ENCODE measurements at regions not wholly inside any gene's neighbourhood (a gene's known extent, or its start where the extent isn't known, plus 50 kb on each side); places are given as distances from the start of the nearest gene placed in this dataset.

DNA sequence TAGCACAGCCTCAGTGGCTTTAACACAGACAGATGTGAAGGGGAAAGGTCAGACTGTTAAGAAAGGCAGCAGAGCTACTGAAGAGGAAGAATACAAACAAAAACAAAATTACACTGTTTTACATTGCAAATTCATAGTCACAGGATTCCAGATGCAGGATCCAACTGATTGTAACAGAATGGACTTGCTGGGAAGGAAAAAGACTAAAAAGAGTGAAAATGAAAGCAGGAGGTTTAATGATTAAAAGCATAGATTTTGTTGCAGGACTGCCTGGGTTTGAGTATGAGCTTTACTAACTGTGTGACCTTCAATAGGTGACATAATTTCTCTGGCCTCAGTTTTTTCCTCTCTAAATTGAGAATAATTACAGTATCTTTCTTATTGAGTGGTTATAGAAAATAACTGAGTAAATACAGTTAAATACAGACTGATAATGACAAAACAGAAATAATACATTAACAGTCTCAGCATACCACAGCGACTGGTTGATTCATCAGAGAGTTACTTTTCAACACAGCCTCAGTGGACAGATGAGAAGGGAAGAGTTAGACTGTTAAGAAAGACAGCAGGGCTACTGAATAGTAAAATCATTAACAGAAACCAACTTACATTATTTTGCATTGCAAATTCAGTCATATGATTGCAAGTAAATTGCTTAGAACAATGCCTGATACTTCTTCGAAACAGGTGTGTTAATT, 704.2 kb upstream of the TENM4 start:
- Histone ChIP-seq H3K4me2 (ENCODE audit: low read depth, low read length) (no peak overlapping the region), H3K27me3 (ENCODE audit: control insufficient read depth, insufficient read depth, low read length) (peaks cover 1% of the 10 kb centered on the region), H4K91ac (ENCODE audit: insufficient read depth, low read depth, low read length) (no peak overlapping the region), H4K8ac (ENCODE audit: low read depth in 2 of 2, low read length in 2 of 2) (no peak overlapping the region), H4K20me1 (ENCODE audit: insufficient read depth, low read length) (no peaks in the 10 kb centered on the region), H3K79me1 (ENCODE audit: low read depth in 1 of 2, low read length in 2 of 2) (no peaks in the 10 kb centered on the region), H3K4ac (ENCODE audit: low read depth, low read length) (no peak overlapping the region), H3K56ac (ENCODE audit: extremely low read depth, insufficient read depth, low read length) (no peak overlapping the region), H3K14ac (replicated peaks; ENCODE audit: low read depth, low read length) (no peak overlapping the region), H3K4me1 (ENCODE audit: control insufficient read depth, insufficient read depth, low read length) (no peaks in the 10 kb centered on the region), H3K9me3 (ENCODE audit: control insufficient read depth, insufficient read depth, low read length) (no peaks in the 10 kb centered on the region), H3K9me1 (ENCODE audit: insufficient read depth, low read length) (no peaks in the 10 kb centered on the region), H2BK20ac (ENCODE audit: low read depth, low read length) (no peak overlapping the region), H3K27ac (ENCODE audit: insufficient read depth, low read length) (no peak overlapping the region), H2BK5ac (ENCODE audit: low read depth, low read length, poor library complexity, severe bottlenecking) (no peak overlapping the region), H2AFZ (replicated peaks; ENCODE audit: low read length, poor library complexity) (no peak overlapping the region), H3K18ac (ENCODE audit: low read depth, low read length) (no peak overlapping the region), H3K36me3 (ENCODE audit: control insufficient read depth, insufficient read depth, low read length) (no peaks in the 10 kb centered on the region), H3K4me3 (ENCODE audit: insufficient read depth, low read depth, low read length) (no peak overlapping the region), H2AK9ac (replicated peaks; ENCODE audit: low read depth, low read length, poor library complexity) (no peak overlapping the region), H2BK15ac (ENCODE audit: low read depth, low read length) (no peak overlapping the region), H4K5ac (ENCODE audit: low read depth, low read length) (no peak overlapping the region), H2AK5ac (ENCODE audit: low read depth, low read length) (no peak overlapping the region), H3K9ac (ENCODE audit: low read depth, low read length) (no peak overlapping the region), H2BK120ac (ENCODE audit: low read depth, low read length) (no peak overlapping the region), H3K23ac (ENCODE audit: low read depth, low read length) (no peak overlapping the region)
- CTCF ChIA-PET, result interaction anchor here (0.6 kb wide), 1 partner anchor 273 kb away, joined by 3 read pairs; no protein-coding TSS in a partner anchor
- intact Hi-C loops (cut with micrococcal nuclease) (no loop called here), in situ Hi-C loops (cut with MboI; ENCODE audit: low sequenced_read_pairs) (no loop called here), dilution Hi-C loops (cut with HindIII; ENCODE audit: low sequenced_read_pairs, unreplicated experiment) (no loop called here)
- DNase-seq, result no peak
- ATAC-seq (ENCODE audit: low read depth), result no peak
- POLR2A ChIA-PET (ENCODE audit: unreplicated experiment), result no interaction called here
- WGBS, 2 experiments (ENCODE audit: extremely low coverage in 2 of 2, insufficient read length in 1 of 2), result no CpG with 5 or more reads among the region's 2 CpGs
- no peak for TF ChIP-seq FOS (IDR thresholded peaks at IDR 0.05; ENCODE audit: low read depth, low read length)
- TF ChIP-seq MXI1 (IDR thresholded peaks at IDR 0.05; ENCODE audit: borderline replicate concordance, low read depth, low read length), result no peak
- TF ChIP-seq, protein P1, sequence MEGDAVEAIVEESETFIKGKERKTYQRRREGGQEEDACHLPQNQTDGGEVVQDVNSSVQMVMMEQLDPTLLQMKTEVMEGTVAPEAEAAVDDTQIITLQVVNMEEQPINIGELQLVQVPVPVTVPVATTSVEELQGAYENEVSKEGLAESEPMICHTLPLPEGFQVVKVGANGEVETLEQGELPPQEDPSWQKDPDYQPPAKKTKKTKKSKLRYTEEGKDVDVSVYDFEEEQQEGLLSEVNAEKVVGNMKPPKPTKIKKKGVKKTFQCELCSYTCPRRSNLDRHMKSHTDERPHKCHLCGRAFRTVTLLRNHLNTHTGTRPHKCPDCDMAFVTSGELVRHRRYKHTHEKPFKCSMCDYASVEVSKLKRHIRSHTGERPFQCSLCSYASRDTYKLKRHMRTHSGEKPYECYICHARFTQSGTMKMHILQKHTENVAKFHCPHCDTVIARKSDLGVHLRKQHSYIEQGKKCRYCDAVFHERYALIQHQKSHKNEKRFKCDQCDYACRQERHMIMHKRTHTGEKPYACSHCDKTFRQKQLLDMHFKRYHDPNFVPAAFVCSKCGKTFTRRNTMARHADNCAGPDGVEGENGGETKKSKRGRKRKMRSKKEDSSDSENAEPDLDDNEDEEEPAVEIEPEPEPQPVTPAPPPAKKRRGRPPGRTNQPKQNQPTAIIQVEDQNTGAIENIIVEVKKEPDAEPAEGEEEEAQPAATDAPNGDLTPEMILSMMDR (conservative IDR thresholded peaks at IDR 0.05; ENCODE audit: low read depth, low read length), result no peak
- TF ChIP-seq CEBPB (IDR thresholded peaks at IDR 0.05; ENCODE audit: low read depth, low read length), result no peak
- no peak for TF ChIP-seq RFX5 (IDR thresholded peaks at IDR 0.05; ENCODE audit: low read depth, low read length)
- no peak for TF ChIP-seq MAZ (IDR thresholded peaks at IDR 0.05; ENCODE audit: borderline replicate concordance, low read depth, low read length)
- no peak for TF ChIP-seq CHD1 (IDR thresholded peaks at IDR 0.05; ENCODE audit: low read depth, low read length)
- TF ChIP-seq POLR2A (IDR thresholded peaks at IDR 0.05; ENCODE audit: low read depth, low read length), result no peak
- TF ChIP-seq NFE2L2 (IDR thresholded peaks at IDR 0.05; ENCODE audit: low read depth, low read length), result no peak
- BruUV-seq (replicated peaks), result no TSS peak
